ENCODE measurements at regions not wholly inside any gene's neighbourhood (a gene's known extent, or its start where the extent isn't known, plus 50 kb on each side); places are given as distances from the start of the nearest gene placed in this dataset.

- no peak for TF ChIP-seq CTCF (IDR thresholded peaks at IDR 0.05)
- no peaks in the 10 kb centered on the region for H3K36me3 ChIP-seq
- DNase-seq (ENCODE audit: low spot score in 2 of 2) = no peak
- H3K4me3 ChIP-seq = no peak overlapping the region
- intact Hi-C loops (cut with DNase I) = no loop called here
- H3K9me3 ChIP-seq = no peaks in the 10 kb centered on the region
- no peak overlapping the region for H3K27ac ChIP-seq
- no peaks in the 10 kb centered on the region for H3K27me3 ChIP-seq
- H3K4me1 ChIP-seq = no peaks in the 10 kb centered on the region
Observed at GRCh38 chr5:18959535-18959934, 1028.5 kb downstream of the CDH18 start.

GRCh38 chr5:18961234-18961633 lies 1026.8 kb downstream of the CDH18 start:
- Histone ChIP-seq H3K27ac (no peak overlapping the region), H3K36me3 (no peaks in the 10 kb centered on the region), H3K4me1 (no peaks in the 10 kb centered on the region), H3K4me3 (no peak overlapping the region), H3K9me3 (no peaks in the 10 kb centered on the region), H3K27me3 (no peaks in the 10 kb centered on the region)
- no peak for DNase-seq (ENCODE audit: low spot score in 2 of 2)
- intact Hi-C loops (cut with DNase I) = no loop called here
- no peak for TF ChIP-seq CTCF (IDR thresholded peaks at IDR 0.05)

- no peaks in the 10 kb centered on the region for H3K9me3 ChIP-seq
- intact Hi-C loops (cut with DNase I) = no loop called here
- DNase-seq (ENCODE audit: low spot score in 2 of 2) = no peak
- no peak overlapping the region for H3K4me3 ChIP-seq
- no peaks in the 10 kb centered on the region for H3K27me3 ChIP-seq
- no peaks in the 10 kb centered on the region for H3K36me3 ChIP-seq
- TF ChIP-seq CTCF (IDR thresholded peaks at IDR 0.05) = no peak
- no peaks in the 10 kb centered on the region for H3K4me1 ChIP-seq
- H3K27ac ChIP-seq = no peak overlapping the region
Observed at GRCh38 chr5:18965893-18966292, 1022.1 kb downstream of the CDH18 start.

DNA sequence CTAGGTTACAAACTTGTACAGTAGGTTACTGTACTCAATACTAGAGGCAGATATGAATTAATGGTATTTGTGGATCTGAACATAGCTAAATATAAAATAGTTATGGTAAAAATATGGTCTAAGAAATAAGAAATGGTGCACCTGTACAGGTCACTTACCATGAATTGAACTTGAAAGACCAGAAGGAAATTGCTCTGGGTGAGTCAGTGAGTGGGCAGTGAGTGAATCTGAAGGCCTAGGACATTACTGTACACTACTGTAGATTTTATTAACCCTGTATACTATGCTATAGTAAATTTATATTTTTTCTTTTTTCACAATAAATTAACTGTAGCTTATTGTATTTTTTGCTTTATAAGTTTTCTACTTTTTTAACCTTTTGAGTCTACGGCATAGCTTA lies 1020.4 kb downstream of the CDH18 start:
- intact Hi-C loops (cut with DNase I) = no loop called here
- no peak for DNase-seq (ENCODE audit: low spot score in 2 of 2)
- no peak overlapping the region for H3K27ac ChIP-seq
- H3K4me3 ChIP-seq = no peak overlapping the region
- TF ChIP-seq CTCF (IDR thresholded peaks at IDR 0.05) = no peak
- H3K36me3 ChIP-seq = no peaks in the 10 kb centered on the region
- H3K4me1 ChIP-seq = no peaks in the 10 kb centered on the region
- no peaks in the 10 kb centered on the region for H3K9me3 ChIP-seq
- H3K27me3 ChIP-seq = no peaks in the 10 kb centered on the region

- no peaks in the 10 kb centered on the region for H3K36me3 ChIP-seq
- intact Hi-C loops (cut with DNase I) = no loop called here
- no peak for TF ChIP-seq CTCF (IDR thresholded peaks at IDR 0.05)
- no peaks in the 10 kb centered on the region for H3K27me3 ChIP-seq
- H3K9me3 ChIP-seq = no peaks in the 10 kb centered on the region
- no peak overlapping the region for H3K4me3 ChIP-seq
- no peak for DNase-seq (ENCODE audit: low spot score in 2 of 2)
- H3K4me1 ChIP-seq = no peaks in the 10 kb centered on the region
- H3K27ac ChIP-seq = no peak overlapping the region
Observed at GRCh38 chr5:18968966-18969365, 1019.0 kb downstream of the CDH18 start.

DNA sequence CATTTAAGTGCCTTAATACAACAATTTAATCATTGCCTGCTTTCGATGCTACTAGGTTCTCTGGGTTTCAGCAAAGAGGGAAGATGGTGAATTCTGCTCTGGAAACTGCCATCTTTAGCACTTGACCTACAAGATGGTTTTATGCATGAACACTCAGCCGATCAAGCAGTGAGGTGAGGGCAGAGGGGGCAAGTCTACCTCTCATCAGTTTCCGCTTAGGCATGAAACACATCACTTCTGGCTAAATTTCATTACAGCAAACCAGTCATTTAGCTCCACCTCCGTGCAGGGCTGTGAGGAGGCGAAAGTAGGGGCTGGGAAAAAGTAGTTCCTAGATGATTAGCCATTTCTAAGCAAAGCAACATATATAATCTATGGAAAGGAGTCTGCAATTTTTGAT lies 1018.0 kb downstream of the CDH18 start:
- intact Hi-C loops (cut with DNase I) = no loop called here
- Histone ChIP-seq H3K9me3 (no peaks in the 10 kb centered on the region), H3K27me3 (no peaks in the 10 kb centered on the region), H3K4me3 (no peak overlapping the region), H3K36me3 (no peaks in the 10 kb centered on the region), H3K4me1 (no peaks in the 10 kb centered on the region), H3K27ac (no peak overlapping the region)
- TF ChIP-seq CTCF (IDR thresholded peaks at IDR 0.05) = no peak
- DNase-seq (ENCODE audit: low spot score in 2 of 2) = no peak
